Activated T-helper 1 cell treated with anti-CD3 and anti-CD28 coated beads, Interleukin-12 subunit alpha, Interleukin-12 subunit beta, Interleukin-2, Interleukin-4 antibody, amounts not matched to agents 30 ng/mL and 10 ng/mL and 1 ng/mL, durations not matched to agents 14 hours and 24 hours and 36 hours (primary cell): ENCODE measurements at regions not wholly inside any gene's neighbourhood (a gene's known extent, or its start where the extent isn't known, plus 50 kb on each side); places are given as distances from the start of the nearest gene placed in this dataset.

Experiments used
- DNase-seq: peaks from one replicate; pipeline ENCODE4 v3.0.0; 2021; ENCODE audit warnings: low spot score
- H3K27ac Mint-ChIP-seq: one replicate; pipeline ENCODE4 v1.8.0; 2021; ENCODE audit warnings: mild to moderate bottlenecking, mixed read lengths
- H3K27me3 Mint-ChIP-seq: one replicate; pipeline ENCODE4 v1.8.0; 2022; ENCODE audit warnings: mild to moderate bottlenecking, moderate library complexity, mixed read lengths; ENCODE audit not compliant: insufficient read depth
- H3K36me3 Mint-ChIP-seq: one replicate; pipeline ENCODE4 v1.8.0; 2021; ENCODE audit warnings: low read depth, mixed read lengths
- H3K4me1 Mint-ChIP-seq: one replicate; pipeline ENCODE4 v1.8.0; 2021; ENCODE audit warnings: low read depth, mixed read lengths
- H3K4me3 Mint-ChIP-seq: one replicate; pipeline ENCODE4 v1.8.0; 2021; ENCODE audit warnings: mild to moderate bottlenecking, moderate library complexity, mixed read lengths
- H3K9me3 Mint-ChIP-seq: one replicate; pipeline ENCODE4 v1.8.0; 2021; ENCODE audit warnings: mixed read lengths
- intact Hi-C: fragments of 100-400 bp; cut with micrococcal nuclease; formaldehyde crosslinking; loops from one replicate; pipeline ENCODE4 v1.15.1; 2024

GRCh38 chr11:70924108-70924507 is 328.3 kb downstream of the SHANK2 start:
- H3K4me3 Mint-ChIP-seq, result no peak overlapping the region

GRCh38 chr11:70925238-70925637 is 327.1 kb downstream of the SHANK2 start:
- Mint-ChIP-seq H3K27ac (no peak overlapping the region), H3K27me3 (no peaks in the 10 kb centered on the region), H3K36me3 (no peaks in the 10 kb centered on the region), H3K4me3 (no peak overlapping the region), H3K9me3 (peaks cover 47% of the 10 kb centered on the region), H3K4me1 (no peaks in the 10 kb centered on the region)
- no peak for DNase-seq
- intact Hi-C loops, result no loop called here

More at GRCh38 chr11:70924108-70924507, 328.3 kb downstream of the SHANK2 start:
- Mint-ChIP-seq H3K27me3 (no peaks in the 10 kb centered on the region), H3K27ac (no peak overlapping the region), H3K36me3 (no peaks in the 10 kb centered on the region), H3K4me1 (no peaks in the 10 kb centered on the region), H3K9me3 (peaks cover 46% of the 10 kb centered on the region)
- no peak for DNase-seq
- intact Hi-C loops, result no loop called here

- Mint-ChIP-seq H3K4me1 (no peaks in the 10 kb centered on the region), H3K4me3 (no peak overlapping the region), H3K36me3 (no peaks in the 10 kb centered on the region), H3K27me3 (no peaks in the 10 kb centered on the region), H3K27ac (no peak overlapping the region), H3K9me3 (peaks cover 39% of the 10 kb centered on the region)
- DNase-seq, result no peak
- intact Hi-C loops, result no loop called here
Observed at GRCh38 chr11:70926543-70927201, 325.7 kb downstream of the SHANK2 start.

GRCh38 chr11:70928854-70929598 is 323.4 kb downstream of the SHANK2 start:
- Mint-ChIP-seq H3K9me3 (peaks cover 37% of the 10 kb centered on the region), H3K4me1 (no peaks in the 10 kb centered on the region)

GRCh38 chr11:70930215-70930614 is 322.2 kb downstream of the SHANK2 start:
- Mint-ChIP-seq H3K27ac (no peak overlapping the region), H3K27me3 (no peaks in the 10 kb centered on the region), H3K4me3 (no peak overlapping the region), H3K9me3 (peaks cover 37% of the 10 kb centered on the region), H3K36me3 (no peaks in the 10 kb centered on the region), H3K4me1 (no peaks in the 10 kb centered on the region)
- no peak for DNase-seq
- intact Hi-C loops, result no loop called here

More at GRCh38 chr11:70928854-70929598, 323.4 kb downstream of the SHANK2 start:
- no peak overlapping the region for H3K27ac Mint-ChIP-seq
- no peaks in the 10 kb centered on the region for H3K27me3 Mint-ChIP-seq
- DNase-seq, result no peak
- intact Hi-C loops, result no loop called here
- H3K36me3 Mint-ChIP-seq, result no peaks in the 10 kb centered on the region
- no peak overlapping the region for H3K4me3 Mint-ChIP-seq

GRCh38 chr11:70931430-70931829 is 320.9 kb downstream of the SHANK2 start:
- intact Hi-C loops, result no loop called here
- Mint-ChIP-seq H3K36me3 (no peaks in the 10 kb centered on the region), H3K4me1 (no peaks in the 10 kb centered on the region), H3K9me3 (peaks cover 37% of the 10 kb centered on the region), H3K27me3 (no peaks in the 10 kb centered on the region), H3K4me3 (no peak overlapping the region), H3K27ac (no peak overlapping the region)
- DNase-seq, result no peak

GRCh38 chr11:70933981-70934583 is 318.3 kb downstream of the SHANK2 start:
- Mint-ChIP-seq H3K4me3 (no peak overlapping the region), H3K36me3 (no peaks in the 10 kb centered on the region), H3K27me3 (no peaks in the 10 kb centered on the region), H3K4me1 (no peaks in the 10 kb centered on the region), H3K9me3 (peaks cover 46% of the 10 kb centered on the region), H3K27ac (no peak overlapping the region)
- intact Hi-C loops, result no loop called here
- DNase-seq, result no peak

- H3K27me3 Mint-ChIP-seq, result no peaks in the 10 kb centered on the region
- H3K9me3 Mint-ChIP-seq, result peaks cover 40% of the 10 kb centered on the region
- H3K36me3 Mint-ChIP-seq, result no peaks in the 10 kb centered on the region
- DNase-seq, result no peak
- intact Hi-C loops, result no loop called here
- no peak overlapping the region for H3K27ac Mint-ChIP-seq
- no peak overlapping the region for H3K4me3 Mint-ChIP-seq
- H3K4me1 Mint-ChIP-seq, result no peaks in the 10 kb centered on the region
Observed at GRCh38 chr11:70935006-70935768, 317.2 kb downstream of the SHANK2 start.

- H3K9me3 Mint-ChIP-seq, result peaks cover 60% of the 10 kb centered on the region
- H3K27ac Mint-ChIP-seq, result no peak overlapping the region
Observed at GRCh38 chr11:70942593-70942992, 309.8 kb downstream of the SHANK2 start.

GRCh38 chr11:70944141-70944540 is 308.2 kb downstream of the SHANK2 start:
- no peak for DNase-seq
- Mint-ChIP-seq H3K4me3 (no peak overlapping the region), H3K27ac (no peak overlapping the region), H3K36me3 (no peaks in the 10 kb centered on the region), H3K4me1 (no peaks in the 10 kb centered on the region), H3K27me3 (no peaks in the 10 kb centered on the region), H3K9me3 (peaks cover 51% of the 10 kb centered on the region)
- intact Hi-C loops, result no loop called here

More at GRCh38 chr11:70942593-70942992, 309.8 kb downstream of the SHANK2 start:
- Mint-ChIP-seq H3K4me1 (no peaks in the 10 kb centered on the region), H3K4me3 (no peak overlapping the region), H3K27me3 (no peaks in the 10 kb centered on the region), H3K36me3 (no peaks in the 10 kb centered on the region)
- intact Hi-C loops, result no loop called here
- no peak for DNase-seq

GRCh38 chr11:70944636-70945035 is 307.7 kb downstream of the SHANK2 start:
- H3K9me3 Mint-ChIP-seq, result peaks cover 51% of the 10 kb centered on the region
- H3K27me3 Mint-ChIP-seq, result no peaks in the 10 kb centered on the region

GRCh38 chr11:70948398-70948797 is 304.0 kb downstream of the SHANK2 start:
- H3K4me3 Mint-ChIP-seq, result no peak overlapping the region
- no peaks in the 10 kb centered on the region for H3K27me3 Mint-ChIP-seq
- intact Hi-C loops, result no loop called here
- H3K9me3 Mint-ChIP-seq, result peaks cover 43% of the 10 kb centered on the region
- DNase-seq, result no peak
- H3K27ac Mint-ChIP-seq, result no peak overlapping the region
- no peaks in the 10 kb centered on the region for H3K4me1 Mint-ChIP-seq
- H3K36me3 Mint-ChIP-seq, result no peaks in the 10 kb centered on the region

More at GRCh38 chr11:70944636-70945035, 307.7 kb downstream of the SHANK2 start:
- H3K36me3 Mint-ChIP-seq, result no peaks in the 10 kb centered on the region
- intact Hi-C loops, result no loop called here
- no peak for DNase-seq
- no peak overlapping the region for H3K27ac Mint-ChIP-seq
- no peak overlapping the region for H3K4me3 Mint-ChIP-seq
- H3K4me1 Mint-ChIP-seq, result no peaks in the 10 kb centered on the region
